ENCODE measurements at regions not wholly inside any gene's neighbourhood (a gene's known extent, or its start where the extent isn't known, plus 50 kb on each side); places are given as distances from the start of the nearest gene placed in this dataset.

DNA sequence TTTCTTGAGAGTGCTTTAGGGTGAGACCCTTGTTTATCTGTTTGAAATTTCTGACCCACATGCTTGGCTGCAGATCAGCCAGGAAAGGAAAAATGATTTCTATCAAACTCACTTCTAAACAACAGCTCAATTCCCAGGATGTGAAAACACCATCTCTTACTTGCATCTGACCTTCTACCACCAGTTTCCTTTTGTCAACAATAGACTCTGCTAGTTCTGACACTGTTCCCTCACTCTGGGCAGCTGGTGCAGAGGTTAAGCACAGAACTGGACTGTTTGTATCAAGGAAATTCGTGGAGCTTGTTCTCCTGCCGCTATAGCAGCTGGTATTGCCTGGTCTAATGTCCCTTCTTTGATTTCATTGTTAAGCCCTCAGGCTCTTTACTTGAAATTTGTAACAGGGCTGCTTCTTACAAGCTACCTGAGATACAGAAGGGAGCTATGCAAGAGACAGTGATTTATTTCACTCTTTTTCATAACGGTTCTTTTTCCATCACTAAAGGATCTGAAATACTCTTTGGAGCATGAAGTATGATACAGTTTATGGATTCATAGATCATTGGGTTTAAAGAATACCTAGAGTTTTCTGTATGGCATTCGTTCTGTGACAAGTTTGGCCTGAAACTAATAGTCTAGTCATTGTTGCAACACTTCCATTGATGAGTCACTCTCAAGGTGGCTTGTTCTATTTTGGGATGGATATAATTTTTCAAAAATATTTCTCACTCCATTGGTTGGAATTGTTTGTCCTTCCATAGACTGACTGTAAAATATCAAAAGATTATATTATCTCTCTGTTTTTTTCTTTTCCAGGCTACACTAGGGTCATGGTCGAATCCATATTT lies 178.2 kb upstream of the ZC3H12C start:
- intact Hi-C loops (cut with DNase I, micrococcal nuclease) = no loop called here
- CTCF ChIA-PET = no interaction called here

DNA sequence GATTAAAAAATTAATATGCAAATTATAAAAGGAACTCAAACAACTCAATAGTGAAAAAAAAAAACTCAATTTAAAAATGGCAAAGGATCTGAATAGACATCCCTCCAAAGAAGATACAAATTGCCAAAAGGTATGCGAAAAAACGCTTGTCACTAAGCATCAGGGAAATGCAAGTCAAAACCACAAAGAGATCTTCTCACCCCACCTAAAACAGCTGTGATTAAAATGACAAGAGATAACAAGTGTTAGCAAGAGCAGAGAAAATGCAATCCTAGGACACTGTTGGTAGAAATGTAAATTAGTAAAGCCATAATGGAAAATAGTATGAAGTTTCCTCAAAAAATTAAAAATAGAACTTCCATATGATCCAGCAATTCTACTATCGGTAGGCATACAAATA lies 166.3 kb upstream of the ZC3H12C start:
- Histone ChIP-seq H3K36me3 (ENCODE audit: insufficient read depth, low read length) (no peaks in the 10 kb centered on the region), H3K27me3 (ENCODE audit: control insufficient read depth in 1 of 2, insufficient read depth in 2 of 2, low read length in 2 of 2) (peaks cover 0 to 4% of the 10 kb centered on the region in 2 experiments), H3K9me3 (ENCODE audit: control insufficient read depth in 1 of 2, insufficient read depth in 1 of 2, low read length in 2 of 2) (peaks cover 0 to 5% of the 10 kb centered on the region in 2 experiments), H3K4me3 (ENCODE audit: low read length) (no peak overlapping the region), H3K27ac (ENCODE audit: low read depth in 1 of 2, low read length in 2 of 2) (no peak overlapping the region), H3K4me1 (ENCODE audit: insufficient read depth, low read length) (no peaks in the 10 kb centered on the region)
- no peak overlapping the region for H3K27ac Mint-ChIP-seq
- POLR2A ChIA-PET = no interaction called here
- no peaks in the 10 kb centered on the region for H3K4me1 Mint-ChIP-seq (ENCODE audit: low read depth)
- H3K9me3 Mint-ChIP-seq = peaks cover 2% of the 10 kb centered on the region
- H3K36me3 Mint-ChIP-seq (ENCODE audit: low read depth) = no peaks in the 10 kb centered on the region
- H3K4me3 Mint-ChIP-seq = no peak overlapping the region
- ATAC-seq (ENCODE audit: poor library complexity) (no peak), DNase-seq (no peak)
- intact Hi-C loops (cut with DNase I, micrococcal nuclease) = no loop called here
- H3K27me3 Mint-ChIP-seq = peaks cover 4% of the 10 kb centered on the region
- CTCF ChIA-PET = interaction anchor here (0.7 kb wide), 1 partner anchor 1446 kb away, joined by 3 read pairs; no protein-coding TSS in a partner anchor
- TF ChIP-seq, protein P1, sequence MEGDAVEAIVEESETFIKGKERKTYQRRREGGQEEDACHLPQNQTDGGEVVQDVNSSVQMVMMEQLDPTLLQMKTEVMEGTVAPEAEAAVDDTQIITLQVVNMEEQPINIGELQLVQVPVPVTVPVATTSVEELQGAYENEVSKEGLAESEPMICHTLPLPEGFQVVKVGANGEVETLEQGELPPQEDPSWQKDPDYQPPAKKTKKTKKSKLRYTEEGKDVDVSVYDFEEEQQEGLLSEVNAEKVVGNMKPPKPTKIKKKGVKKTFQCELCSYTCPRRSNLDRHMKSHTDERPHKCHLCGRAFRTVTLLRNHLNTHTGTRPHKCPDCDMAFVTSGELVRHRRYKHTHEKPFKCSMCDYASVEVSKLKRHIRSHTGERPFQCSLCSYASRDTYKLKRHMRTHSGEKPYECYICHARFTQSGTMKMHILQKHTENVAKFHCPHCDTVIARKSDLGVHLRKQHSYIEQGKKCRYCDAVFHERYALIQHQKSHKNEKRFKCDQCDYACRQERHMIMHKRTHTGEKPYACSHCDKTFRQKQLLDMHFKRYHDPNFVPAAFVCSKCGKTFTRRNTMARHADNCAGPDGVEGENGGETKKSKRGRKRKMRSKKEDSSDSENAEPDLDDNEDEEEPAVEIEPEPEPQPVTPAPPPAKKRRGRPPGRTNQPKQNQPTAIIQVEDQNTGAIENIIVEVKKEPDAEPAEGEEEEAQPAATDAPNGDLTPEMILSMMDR (IDR thresholded peaks at IDR 0.05) = no peak

More for the DNA sequence above, 178.2 kb upstream of the ZC3H12C start:
- H3K9me3 ChIP-seq (ENCODE audit: control insufficient read depth in 1 of 2, insufficient read depth in 1 of 2, low read length in 2 of 2) = no peaks in the 10 kb centered on the region
- no peaks in the 10 kb centered on the region for H3K36me3 Mint-ChIP-seq (ENCODE audit: low read depth)
- no peak overlapping the region for H3K4me3 Mint-ChIP-seq
- TF ChIP-seq, protein P1 (IDR thresholded peaks at IDR 0.05) = no peak
- H3K4me1 ChIP-seq (ENCODE audit: insufficient read depth, low read length) = no peaks in the 10 kb centered on the region
- H3K27me3 Mint-ChIP-seq = no peaks in the 10 kb centered on the region
- no peaks in the 10 kb centered on the region for H3K36me3 ChIP-seq (ENCODE audit: insufficient read depth, low read length)
- no peak for ATAC-seq (ENCODE audit: poor library complexity)
- no peak overlapping the region for H3K27ac ChIP-seq (ENCODE audit: low read depth in 1 of 2, low read length in 2 of 2)
- H3K4me1 Mint-ChIP-seq (ENCODE audit: low read depth) = no peaks in the 10 kb centered on the region
- POLR2A ChIA-PET = no interaction called here
- no peak overlapping the region for H3K27ac Mint-ChIP-seq
- DNase-seq = no peak
- peaks cover 4% of the 10 kb centered on the region for H3K9me3 Mint-ChIP-seq
- H3K4me3 ChIP-seq (ENCODE audit: low read length) = no peak overlapping the region
- H3K27me3 ChIP-seq (ENCODE audit: control insufficient read depth in 1 of 2, insufficient read depth in 2 of 2, low read length in 2 of 2) = no peaks in the 10 kb centered on the region

DNA sequence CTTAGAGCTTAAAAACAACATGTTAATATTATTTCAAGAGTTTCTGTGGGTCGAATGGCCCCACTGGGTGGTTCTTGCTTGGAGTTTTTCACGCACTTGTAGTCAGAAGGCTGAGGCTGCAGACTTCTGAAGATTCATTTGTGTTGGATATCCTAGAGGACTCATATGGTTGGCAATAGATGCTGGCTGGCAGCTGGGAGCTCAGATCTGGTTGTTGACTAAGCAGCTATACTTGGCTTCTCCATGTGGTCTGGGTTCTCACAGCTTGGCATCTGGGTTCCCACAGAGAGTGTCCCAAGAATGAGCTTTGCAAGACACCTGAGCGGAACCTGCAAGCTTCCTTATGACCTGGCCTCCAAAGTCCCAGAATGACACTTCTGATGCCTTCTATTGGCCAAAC lies 163.9 kb upstream of the ZC3H12C start:
- ChIA-PET POLR2A (no interaction called here), CTCF (no interaction called here)
- Mint-ChIP-seq H3K9me3 (peaks cover 2% of the 10 kb centered on the region), H3K4me3 (no peak overlapping the region), H3K27ac (no peak overlapping the region), H3K36me3 (ENCODE audit: low read depth) (no peaks in the 10 kb centered on the region), H3K27me3 (no peaks in the 10 kb centered on the region), H3K4me1 (ENCODE audit: low read depth) (no peaks in the 10 kb centered on the region)
- ATAC-seq (ENCODE audit: poor library complexity) (no peak), DNase-seq (no peak)
- Histone ChIP-seq H3K36me3 (ENCODE audit: insufficient read depth, low read length) (no peaks in the 10 kb centered on the region), H3K9me3 (ENCODE audit: control insufficient read depth in 1 of 2, insufficient read depth in 1 of 2, low read length in 2 of 2) (no peaks in the 10 kb centered on the region), H3K4me1 (ENCODE audit: insufficient read depth, low read length) (no peaks in the 10 kb centered on the region), H3K4me3 (ENCODE audit: low read length) (no peak overlapping the region), H3K27me3 (ENCODE audit: control insufficient read depth in 1 of 2, insufficient read depth in 2 of 2, low read length in 2 of 2) (no peaks in the 10 kb centered on the region), H3K27ac (ENCODE audit: low read depth in 1 of 2, low read length in 2 of 2) (no peak overlapping the region)
- TF ChIP-seq, protein P1 (IDR thresholded peaks at IDR 0.05) = no peak
- intact Hi-C loops (cut with DNase I, micrococcal nuclease) = no loop called here
